Stimulated activated naive CD8-positive, alpha-beta T cell treated with anti-CD3 and anti-CD28 coated beads, Interleukin-15, Interleukin-2, amounts not matched to agents 100 U/mL and 50 U/mL, for 24 hours (primary cell): ENCODE measurements at regions not wholly inside any gene's neighbourhood (a gene's known extent, or its start where the extent isn't known, plus 50 kb on each side); places are given as distances from the start of the nearest gene placed in this dataset.
"Not testable (repeated sequence)": the region's sequence is repeated elsewhere in the genome, so short reads cannot be mapped to it uniquely, and the experiment has no call there.

Source experiments
- ATAC-seq: fragments of 150-1000 bp; cut with Tn5 transposase; one replicate; pipeline ENCODE4 v1.10.0; 2021
- DNase-seq: peaks from one replicate; pipeline ENCODE4 v3.0.0; 2021

DNA sequence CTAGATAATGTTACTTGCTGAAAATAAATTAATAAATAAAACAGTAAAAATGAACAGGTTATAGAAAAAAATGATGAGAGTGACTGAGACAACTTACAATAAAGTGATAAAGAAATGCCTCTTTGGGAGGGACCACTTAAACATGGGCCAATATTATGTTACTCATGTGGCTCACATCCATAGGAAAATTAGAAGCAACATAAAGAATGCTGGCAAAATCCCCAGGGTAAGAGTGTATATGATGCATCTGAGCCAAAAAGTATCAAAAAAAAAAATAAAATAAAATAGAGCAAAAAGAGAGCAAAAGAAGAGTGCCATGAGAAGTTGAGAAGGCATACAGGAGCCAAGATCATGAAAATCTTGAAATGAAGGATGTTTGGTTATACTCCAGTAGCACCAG lies 818.0 kb downstream of the LTN1 start:
- DNase-seq: no peak

GRCh38 chr21:28174006-28174405 lies 818.7 kb downstream of the LTN1 start:
- ATAC-seq (no peak), DNase-seq (no peak)

More for the DNA sequence above, 818.0 kb downstream of the LTN1 start:
- ATAC-seq: no peak

GRCh38 chr21:28172376-28172775 lies 820.3 kb downstream of the LTN1 start:
- no peak for DNase-seq
- ATAC-seq: no peak

DNA sequence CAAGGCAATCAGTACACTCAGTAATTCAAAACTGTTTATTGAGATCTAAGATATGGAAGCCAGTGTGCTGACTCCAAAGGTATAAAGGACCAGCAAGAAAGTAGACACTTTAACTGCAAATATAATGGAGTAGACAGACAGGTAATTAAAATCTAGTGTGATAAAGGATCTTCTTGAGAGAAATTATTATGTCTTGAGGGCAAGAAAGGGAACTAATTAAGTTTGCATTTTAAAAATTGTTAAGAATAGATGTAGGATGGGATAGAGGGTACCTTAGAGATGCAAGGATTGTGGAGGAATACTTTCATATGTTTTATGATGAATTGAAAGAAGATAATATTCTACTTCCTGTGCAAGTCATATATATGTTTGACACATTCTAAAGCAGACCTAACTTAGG lies 825.3 kb downstream of the LTN1 start:
- no peak for DNase-seq
- ATAC-seq: no peak

DNA sequence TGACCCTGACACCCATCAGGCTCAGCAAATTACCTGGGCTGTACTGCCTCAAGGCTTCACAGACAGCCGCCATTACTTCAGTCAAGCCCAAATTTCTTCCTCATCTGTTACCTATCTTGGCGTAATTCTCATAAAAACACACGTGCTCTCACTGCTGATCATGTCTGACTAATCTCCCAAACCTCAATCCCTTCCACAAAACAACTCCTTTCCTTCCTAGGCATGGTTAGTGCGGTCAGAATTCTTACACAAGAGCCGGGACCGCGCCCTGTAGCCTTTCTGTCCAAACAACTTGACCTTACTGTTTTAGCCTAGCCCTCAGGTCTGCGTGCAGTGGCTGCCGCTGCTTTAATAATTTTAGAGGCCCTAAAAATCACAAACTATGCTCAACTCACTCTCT lies 828.2 kb downstream of the LTN1 start:
- DNase-seq, ATAC-seq: not testable (repeated sequence)

- DNase-seq, ATAC-seq: not testable (repeated sequence)
Measured at GRCh38 chr21:28162052-28162451, 830.6 kb downstream of the LTN1 start.

DNA sequence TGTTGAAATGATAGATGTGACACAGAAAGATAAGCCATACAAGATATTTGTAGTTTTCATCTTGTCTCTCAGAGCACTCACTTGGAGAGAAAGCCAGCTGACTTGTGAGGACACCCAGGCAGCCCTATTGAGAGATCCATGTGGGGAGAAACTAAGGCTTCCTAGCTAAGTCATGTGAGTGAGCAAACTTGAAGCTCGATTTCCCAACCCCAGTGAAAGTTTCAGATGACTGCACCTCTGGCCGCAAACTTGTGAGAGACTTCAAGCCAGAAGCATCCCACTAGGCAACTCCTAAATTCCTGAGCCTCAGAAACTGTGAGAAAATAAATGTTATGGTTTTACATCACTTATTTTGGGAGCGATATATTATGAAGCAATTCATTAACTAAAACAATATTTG lies 832.3 kb downstream of the LTN1 start:
- DNase-seq (no peak), ATAC-seq (no peak)

- DNase-seq: no peak
- ATAC-seq: no peak
Measured at GRCh38 chr21:28159396-28159795, 833.3 kb downstream of the LTN1 start.

DNA sequence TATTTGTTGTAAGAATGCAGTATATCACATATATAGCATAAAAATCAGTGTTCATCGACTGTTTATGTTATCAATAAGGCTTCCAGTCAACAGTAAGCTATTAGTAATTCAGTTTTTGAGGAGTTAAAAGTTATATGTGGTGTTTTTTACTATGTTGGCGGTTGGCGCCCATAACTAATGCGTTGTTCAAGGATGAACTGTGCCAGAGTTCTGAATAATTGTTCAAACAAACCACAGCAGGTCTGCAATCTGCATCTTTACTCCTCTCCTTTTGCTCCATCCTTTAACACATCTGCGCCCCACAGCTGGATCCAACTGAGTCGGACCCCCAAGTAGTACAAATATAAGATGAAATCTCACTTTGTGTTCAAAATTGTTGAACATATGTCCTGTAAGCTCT lies 836.1 kb downstream of the LTN1 start:
- ATAC-seq: no peak
- no peak for DNase-seq

- ATAC-seq (no peak), DNase-seq (no peak)
Measured at GRCh38 chr21:28154121-28154520, 838.6 kb downstream of the LTN1 start.

DNA sequence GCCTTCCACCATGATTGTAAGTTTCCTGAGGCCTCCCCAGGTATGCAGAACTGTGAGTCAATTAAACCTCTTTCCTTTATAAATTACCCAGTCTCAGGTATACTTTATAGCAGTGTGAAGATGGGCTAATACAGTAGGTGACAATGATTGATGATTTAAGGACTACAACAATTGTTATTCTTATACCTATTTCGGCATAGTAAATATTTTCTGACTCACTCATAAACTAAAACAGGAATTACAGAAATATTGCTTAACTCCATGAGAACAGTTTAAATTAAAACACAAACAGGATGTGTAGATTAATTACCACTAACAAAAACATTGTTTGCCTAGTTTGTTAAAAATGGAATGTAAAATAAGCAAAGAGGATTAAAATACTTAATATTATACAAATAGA lies 839.9 kb downstream of the LTN1 start:
- ATAC-seq (no peak), DNase-seq (no peak)

- no peak for DNase-seq
- ATAC-seq: no peak
Measured at GRCh38 chr21:28151758-28152157, 840.9 kb downstream of the LTN1 start.

GRCh38 chr21:28150778-28151177 lies 841.9 kb downstream of the LTN1 start:
- ATAC-seq (no peak), DNase-seq (no peak)

GRCh38 chr21:28148400-28149064 lies 844.1 kb downstream of the LTN1 start:
- no peak for DNase-seq
- ATAC-seq: no peak

- DNase-seq (no peak), ATAC-seq (no peak)
Measured at GRCh38 chr21:28144653-28145052, 848.0 kb downstream of the LTN1 start.

- no peak for DNase-seq
- no peak for ATAC-seq
Measured at GRCh38 chr21:28144089-28144488, 848.6 kb downstream of the LTN1 start.

GRCh38 chr21:28142697-28143096 lies 850.0 kb downstream of the LTN1 start:
- ATAC-seq (no peak), DNase-seq (no peak)

- ATAC-seq: no peak
Measured at GRCh38 chr21:28138272-28138671, 854.4 kb downstream of the LTN1 start.

DNA sequence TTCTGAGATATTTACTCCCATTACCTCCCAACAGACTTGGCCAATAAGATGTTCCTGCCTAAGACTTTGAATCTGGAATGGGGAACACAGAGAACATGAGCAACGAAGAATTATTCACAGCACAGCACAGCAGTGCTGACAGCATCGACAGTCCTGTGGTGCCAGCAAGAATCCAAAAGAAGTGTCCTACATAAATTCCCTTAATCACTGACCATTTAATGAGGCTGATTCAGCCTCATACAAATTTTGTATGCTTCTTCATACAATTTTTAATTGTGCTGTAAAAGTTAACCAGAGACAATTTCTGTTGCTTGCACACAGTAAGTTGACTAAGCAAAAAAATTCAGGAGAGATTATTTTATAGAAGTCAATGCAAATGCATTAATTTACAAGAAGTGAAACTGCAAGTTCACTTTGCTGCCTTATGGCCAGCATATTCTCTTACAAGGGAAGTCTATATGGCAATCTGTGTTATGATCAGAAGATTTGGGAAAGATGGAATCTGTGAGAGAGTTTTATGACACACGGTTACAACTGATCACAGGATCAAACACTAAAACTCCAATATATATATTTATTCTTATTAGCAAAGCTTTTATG lies 855.9 kb downstream of the LTN1 start:
- no peak for ATAC-seq
- no peak for DNase-seq

More at GRCh38 chr21:28138272-28138671, 854.4 kb downstream of the LTN1 start:
- no peak for DNase-seq

- no peak for DNase-seq
- no peak for ATAC-seq
Measured at GRCh38 chr21:28135646-28136045, 857.0 kb downstream of the LTN1 start.

DNA sequence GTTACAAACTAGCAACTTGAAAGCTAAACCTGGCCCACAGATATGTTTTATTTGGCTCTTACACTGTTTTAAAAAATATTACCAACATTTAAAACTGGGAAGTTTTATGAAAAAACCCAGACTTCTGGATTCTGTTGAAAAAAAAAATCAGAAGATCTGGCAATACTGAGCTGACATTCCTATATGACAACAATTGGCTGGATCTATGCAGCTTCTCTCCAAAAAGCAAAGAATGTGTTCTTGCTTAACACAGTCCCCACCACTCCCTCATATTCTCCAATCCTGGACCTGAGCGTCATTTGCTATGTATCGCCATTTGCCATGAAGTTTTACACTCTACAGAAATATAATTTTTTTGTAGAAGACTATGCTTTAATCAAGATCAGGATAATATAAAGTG lies 859.6 kb downstream of the LTN1 start:
- DNase-seq: no peak

DNA sequence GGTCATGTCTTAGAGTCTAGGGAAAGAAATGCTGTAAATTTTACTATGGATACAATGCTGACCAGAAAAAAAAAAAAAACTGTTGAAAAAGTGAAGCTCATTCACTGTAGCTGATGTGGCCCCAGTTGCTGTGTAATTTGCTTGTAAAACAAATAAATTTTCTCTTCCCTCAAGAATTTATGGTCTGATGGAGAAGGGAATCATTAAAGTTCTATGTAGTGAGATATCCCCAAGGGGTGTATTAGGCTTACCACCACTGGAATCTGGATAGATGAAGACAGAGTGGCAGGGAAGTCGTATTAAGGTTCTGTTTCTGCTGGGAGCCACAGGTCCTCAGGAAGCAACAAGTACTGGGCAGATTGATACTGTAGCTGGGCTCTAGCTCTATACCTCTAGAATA lies 860.0 kb downstream of the LTN1 start:
- no peak for DNase-seq
- ATAC-seq: no peak

More for the DNA sequence above, 859.6 kb downstream of the LTN1 start:
- no peak for ATAC-seq

DNA sequence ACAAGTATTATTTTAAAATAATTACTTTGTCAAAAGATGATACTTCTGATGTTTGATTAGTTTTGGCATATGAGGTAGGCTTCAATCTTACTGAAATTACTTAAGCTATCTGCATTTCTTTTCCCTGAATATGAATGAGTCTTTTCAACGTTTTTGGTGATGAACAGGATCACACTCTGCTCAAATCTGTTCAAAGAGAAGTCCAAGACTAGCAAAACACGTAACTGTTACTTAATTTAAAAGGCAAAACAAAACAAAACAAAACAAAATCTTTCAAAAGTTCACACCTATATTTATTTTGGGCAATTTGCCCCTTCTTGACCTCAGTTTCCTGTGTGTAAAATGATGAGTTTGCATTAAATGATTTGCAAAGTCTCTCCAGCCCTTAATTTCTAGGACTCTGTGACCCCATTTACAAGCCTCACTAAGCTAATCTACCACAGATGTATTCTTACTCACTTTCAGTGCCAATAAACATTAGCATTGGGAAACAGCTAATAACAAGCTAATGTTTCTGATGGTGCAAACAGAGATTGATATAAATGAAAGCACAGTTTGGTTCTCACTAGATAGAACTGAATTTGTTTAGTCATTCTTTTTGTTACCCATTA lies 865.4 kb downstream of the LTN1 start:
- ATAC-seq: no peak

More for the DNA sequence above, 865.4 kb downstream of the LTN1 start:
- DNase-seq: no peak
